WTC11 (cell line): ENCODE measurements at regions not wholly inside any gene's neighbourhood (a gene's known extent, or its start where the extent isn't known, plus 50 kb on each side); places are given as distances from the start of the nearest gene placed in this dataset.

Source experiments
- ATAC-seq: fragments of 200-7000 bp; cut with Tn5 transposase; 2 replicates; pipeline ENCODE4 v1.10.0; 2021; ENCODE audit warnings: mild to moderate bottlenecking, moderate library complexity
- CTCF ChIA-PET: fragments of 300-600 bp; sonication (Branson Sonifier 250); formaldehyde crosslinking; loops from one replicate; lab custom pipeline; 2021; ENCODE audit warnings: antibody characterized with exemption; lab: Charles Lee
- POLR2A ChIA-PET: fragments of 350-600 bp; sonication (Branson Sonifier 250); formaldehyde crosslinking; loops from one replicate; lab custom pipeline; 2021; ENCODE audit warnings: antibody characterized with exemption; lab: Charles Lee
- DNase-seq: peaks from one replicate; pipeline ENCODE4 v3.0.0; 2021; ENCODE audit warnings: low spot score
- H3K27ac Mint-ChIP-seq: 2 replicates; pipeline ENCODE4 v1.8.0; 2021; ENCODE audit warnings: mixed read lengths
- H3K27me3 Mint-ChIP-seq: 2 replicates; pipeline ENCODE4 v1.8.0; 2021; ENCODE audit warnings: low read depth, mild to moderate bottlenecking, moderate library complexity, mixed read lengths
- H3K36me3 Mint-ChIP-seq: 2 replicates; pipeline ENCODE4 v1.8.0; 2021; ENCODE audit warnings: mixed read lengths
- H3K4me1 Mint-ChIP-seq: 2 replicates; pipeline ENCODE4 v1.8.0; 2022; ENCODE audit warnings: mixed read lengths
- H3K4me3 Mint-ChIP-seq: 2 replicates; pipeline ENCODE4 v1.8.0; 2021; ENCODE audit warnings: mild to moderate bottlenecking, moderate library complexity, mixed read lengths
- H3K9me3 Mint-ChIP-seq: 2 replicates; pipeline ENCODE4 v1.8.0; 2021; ENCODE audit warnings: mixed read lengths
- ELF4 ChIP-seq: sonication (generic); formaldehyde crosslinking; IDR thresholded peaks from 2 replicates; pipeline ENCODE4 v1.8.1; 2022; ENCODE audit warnings: low read depth, mild to moderate bottlenecking, moderate library complexity, missing genetic modification reagents
- FOXP4 ChIP-seq: sonication (generic); formaldehyde crosslinking; IDR thresholded peaks from 2 replicates; pipeline ENCODE4 v1.8.0; 2022; ENCODE audit warnings: mild to moderate bottlenecking, missing genetic modification reagents
- GRHL2 ChIP-seq: fragments of 250-450 bp; sonication (Bioruptor Pico); IDR thresholded peaks from 2 replicates; pipeline ENCODE4 v1.8.0; 2022; ENCODE audit warnings: mild to moderate bottlenecking, moderate library complexity; ENCODE audit not compliant: insufficient replicate concordance, severe bottlenecking
- IRF2 ChIP-seq: sonication (generic); formaldehyde crosslinking; IDR thresholded peaks from 2 replicates; pipeline ENCODE4 v1.8.0; 2022; ENCODE audit warnings: low read depth, missing genetic modification reagents, borderline replicate concordance
- MLX ChIP-seq: sonication (generic); formaldehyde crosslinking; IDR thresholded peaks from 2 replicates; pipeline ENCODE4 v1.8.1; 2023; ENCODE audit warnings: mild to moderate bottlenecking, missing genetic modification reagents, moderate library complexity
- MXD4 ChIP-seq: fragments of 250-450 bp; sonication (Bioruptor Pico); IDR thresholded peaks from 2 replicates; pipeline ENCODE4 v1.8.0; 2021; ENCODE audit warnings: mild to moderate bottlenecking, moderate library complexity, borderline replicate concordance
- NR1H2 ChIP-seq: sonication (generic); formaldehyde crosslinking; IDR thresholded peaks from 2 replicates; pipeline ENCODE4 v1.9.0; 2021; ENCODE audit warnings: mild to moderate bottlenecking, moderate library complexity, missing genetic modification reagents
- NR2C2 ChIP-seq: sonication (generic); formaldehyde crosslinking; IDR thresholded peaks from 2 replicates; pipeline ENCODE4 v1.8.0; 2022; ENCODE audit warnings: mild to moderate bottlenecking, missing genetic modification reagents
- NR3C1 ChIP-seq: sonication (generic); formaldehyde crosslinking; conservative IDR thresholded peaks from 2 replicates; pipeline ENCODE4 v1.8.1; 2023; ENCODE audit warnings: low read depth, mild to moderate bottlenecking, missing genetic modification reagents
- SMAD4 ChIP-seq: sonication (generic); formaldehyde crosslinking; IDR thresholded peaks from 2 replicates; pipeline ENCODE4 v1.8.0; 2022; ENCODE audit warnings: mild to moderate bottlenecking, missing genetic modification reagents
- USF1 ChIP-seq: sonication (generic); formaldehyde crosslinking; IDR thresholded peaks from 2 replicates; pipeline ENCODE4 v1.8.0; 2022; ENCODE audit warnings: mild to moderate bottlenecking, missing genetic modification reagents
- ZNF317 ChIP-seq: sonication (generic); formaldehyde crosslinking; IDR thresholded peaks from 2 replicates; pipeline ENCODE4 v1.8.1; 2023; ENCODE audit warnings: low read depth, mild to moderate bottlenecking, moderate library complexity, missing genetic modification reagents, borderline replicate concordance
- ZNF423 ChIP-seq: fragments of 250-450 bp; sonication (Bioruptor Pico); IDR thresholded peaks from 2 replicates; pipeline ENCODE4 v2.1.2; 2022; ENCODE audit warnings: mild to moderate bottlenecking, moderate library complexity
- TF ChIP-seq, protein P1 (sequence below): sonication (generic); formaldehyde crosslinking; IDR thresholded peaks from 2 replicates; pipeline ENCODE4 v1.8.1; 2023; ENCODE audit warnings: mild to moderate bottlenecking, moderate library complexity, missing genetic modification reagents
- TF ChIP-seq, protein P2 (sequence below): sonication (generic); formaldehyde crosslinking; IDR thresholded peaks from 2 replicates; pipeline ENCODE4 v1.8.1; 2022; ENCODE audit warnings: low read depth, missing genetic modification reagents, borderline replicate concordance
- TF ChIP-seq, protein P3 (sequence below): sonication (generic); formaldehyde crosslinking; IDR thresholded peaks from 2 replicates; pipeline ENCODE4 v1.8.0; 2023; ENCODE audit warnings: missing genetic modification reagents
- TF ChIP-seq, protein P4 (sequence below): sonication (generic); formaldehyde crosslinking; IDR thresholded peaks from 2 replicates; pipeline ENCODE4 v1.8.1; 2023; ENCODE audit warnings: mild to moderate bottlenecking, missing genetic modification reagents
- TF ChIP-seq, protein P5 (sequence below): fragments of 250-450 bp; sonication (Bioruptor Pico); IDR thresholded peaks from 2 replicates; pipeline ENCODE4 v1.8.0; 2021; ENCODE audit warnings: mild to moderate bottlenecking
- TF ChIP-seq, protein P6 (sequence below): fragments of 250-450 bp; sonication (Bioruptor Pico); IDR thresholded peaks from 2 replicates; pipeline ENCODE4 v2.1.2; 2022; ENCODE audit warnings: mild to moderate bottlenecking, moderate library complexity

- Mint-ChIP-seq H3K27ac (no peak overlapping the region), H3K4me1 (peaks cover 7% of the 10 kb centered on the region; the same call in 1 of the 2 replicates), H3K36me3 (no peaks in the 10 kb centered on the region), H3K4me3 (no peak overlapping the region), H3K27me3 (no peaks in the 10 kb centered on the region), H3K9me3 (no peaks in the 10 kb centered on the region)
- TF ChIP-seq, protein P1, sequence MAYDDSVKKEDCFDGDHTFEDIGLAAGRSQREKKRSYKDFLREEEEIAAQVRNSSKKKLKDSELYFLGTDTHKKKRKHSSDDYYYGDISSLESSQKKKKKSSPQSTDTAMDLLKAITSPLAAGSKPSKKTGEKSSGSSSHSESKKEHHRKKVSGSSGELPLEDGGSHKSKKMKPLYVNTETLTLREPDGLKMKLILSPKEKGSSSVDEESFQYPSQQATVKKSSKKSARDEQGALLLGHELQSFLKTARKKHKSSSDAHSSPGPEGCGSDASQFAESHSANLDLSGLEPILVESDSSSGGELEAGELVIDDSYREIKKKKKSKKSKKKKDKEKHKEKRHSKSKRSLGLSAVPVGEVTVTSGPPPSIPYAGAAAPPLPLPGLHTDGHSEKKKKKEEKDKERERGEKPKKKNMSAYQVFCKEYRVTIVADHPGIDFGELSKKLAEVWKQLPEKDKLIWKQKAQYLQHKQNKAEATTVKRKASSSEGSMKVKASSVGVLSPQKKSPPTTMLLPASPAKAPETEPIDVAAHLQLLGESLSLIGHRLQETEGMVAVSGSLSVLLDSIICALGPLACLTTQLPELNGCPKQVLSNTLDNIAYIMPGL (CRISPR knock-in tag): no peak
- TF ChIP-seq ZNF423 (no peak), IRF2 (CRISPR knock-in tag) (no peak), MLX (CRISPR knock-in tag) (no peak), ELF4 (no peak), NR2C2 (no peak), MXD4 (CRISPR knock-in tag) (no peak), NR1H2 (CRISPR knock-in tag) (no peak), SMAD4 (CRISPR knock-in tag) (no peak), USF1 (CRISPR knock-in tag) (no peak), ZNF317 (CRISPR knock-in tag) (no peak), NR3C1 (no peak), FOXP4 (CRISPR knock-in tag) (no peak), GRHL2 (no peak)
- TF ChIP-seq, protein P2, sequence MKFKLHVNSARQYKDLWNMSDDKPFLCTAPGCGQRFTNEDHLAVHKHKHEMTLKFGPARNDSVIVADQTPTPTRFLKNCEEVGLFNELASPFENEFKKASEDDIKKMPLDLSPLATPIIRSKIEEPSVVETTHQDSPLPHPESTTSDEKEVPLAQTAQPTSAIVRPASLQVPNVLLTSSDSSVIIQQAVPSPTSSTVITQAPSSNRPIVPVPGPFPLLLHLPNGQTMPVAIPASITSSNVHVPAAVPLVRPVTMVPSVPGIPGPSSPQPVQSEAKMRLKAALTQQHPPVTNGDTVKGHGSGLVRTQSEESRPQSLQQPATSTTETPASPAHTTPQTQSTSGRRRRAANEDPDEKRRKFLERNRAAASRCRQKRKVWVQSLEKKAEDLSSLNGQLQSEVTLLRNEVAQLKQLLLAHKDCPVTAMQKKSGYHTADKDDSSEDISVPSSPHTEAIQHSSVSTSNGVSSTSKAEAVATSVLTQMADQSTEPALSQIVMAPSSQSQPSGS (CRISPR knock-in tag): no peak
- TF ChIP-seq, protein P3, sequence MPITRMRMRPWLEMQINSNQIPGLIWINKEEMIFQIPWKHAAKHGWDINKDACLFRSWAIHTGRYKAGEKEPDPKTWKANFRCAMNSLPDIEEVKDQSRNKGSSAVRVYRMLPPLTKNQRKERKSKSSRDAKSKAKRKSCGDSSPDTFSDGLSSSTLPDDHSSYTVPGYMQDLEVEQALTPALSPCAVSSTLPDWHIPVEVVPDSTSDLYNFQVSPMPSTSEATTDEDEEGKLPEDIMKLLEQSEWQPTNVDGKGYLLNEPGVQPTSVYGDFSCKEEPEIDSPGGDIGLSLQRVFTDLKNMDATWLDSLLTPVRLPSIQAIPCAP (CRISPR knock-in tag): no peak
- TF ChIP-seq, protein P4, sequence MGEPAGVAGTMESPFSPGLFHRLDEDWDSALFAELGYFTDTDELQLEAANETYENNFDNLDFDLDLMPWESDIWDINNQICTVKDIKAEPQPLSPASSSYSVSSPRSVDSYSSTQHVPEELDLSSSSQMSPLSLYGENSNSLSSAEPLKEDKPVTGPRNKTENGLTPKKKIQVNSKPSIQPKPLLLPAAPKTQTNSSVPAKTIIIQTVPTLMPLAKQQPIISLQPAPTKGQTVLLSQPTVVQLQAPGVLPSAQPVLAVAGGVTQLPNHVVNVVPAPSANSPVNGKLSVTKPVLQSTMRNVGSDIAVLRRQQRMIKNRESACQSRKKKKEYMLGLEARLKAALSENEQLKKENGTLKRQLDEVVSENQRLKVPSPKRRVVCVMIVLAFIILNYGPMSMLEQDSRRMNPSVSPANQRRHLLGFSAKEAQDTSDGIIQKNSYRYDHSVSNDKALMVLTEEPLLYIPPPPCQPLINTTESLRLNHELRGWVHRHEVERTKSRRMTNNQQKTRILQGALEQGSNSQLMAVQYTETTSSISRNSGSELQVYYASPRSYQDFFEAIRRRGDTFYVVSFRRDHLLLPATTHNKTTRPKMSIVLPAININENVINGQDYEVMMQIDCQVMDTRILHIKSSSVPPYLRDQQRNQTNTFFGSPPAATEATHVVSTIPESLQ (CRISPR knock-in tag): no peak
- TF ChIP-seq, protein P5, sequence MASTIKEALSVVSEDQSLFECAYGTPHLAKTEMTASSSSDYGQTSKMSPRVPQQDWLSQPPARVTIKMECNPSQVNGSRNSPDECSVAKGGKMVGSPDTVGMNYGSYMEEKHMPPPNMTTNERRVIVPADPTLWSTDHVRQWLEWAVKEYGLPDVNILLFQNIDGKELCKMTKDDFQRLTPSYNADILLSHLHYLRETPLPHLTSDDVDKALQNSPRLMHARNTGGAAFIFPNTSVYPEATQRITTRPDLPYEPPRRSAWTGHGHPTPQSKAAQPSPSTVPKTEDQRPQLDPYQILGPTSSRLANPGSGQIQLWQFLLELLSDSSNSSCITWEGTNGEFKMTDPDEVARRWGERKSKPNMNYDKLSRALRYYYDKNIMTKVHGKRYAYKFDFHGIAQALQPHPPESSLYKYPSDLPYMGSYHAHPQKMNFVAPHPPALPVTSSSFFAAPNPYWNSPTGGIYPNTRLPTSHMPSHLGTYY: no peak
- TF ChIP-seq, protein P6, sequence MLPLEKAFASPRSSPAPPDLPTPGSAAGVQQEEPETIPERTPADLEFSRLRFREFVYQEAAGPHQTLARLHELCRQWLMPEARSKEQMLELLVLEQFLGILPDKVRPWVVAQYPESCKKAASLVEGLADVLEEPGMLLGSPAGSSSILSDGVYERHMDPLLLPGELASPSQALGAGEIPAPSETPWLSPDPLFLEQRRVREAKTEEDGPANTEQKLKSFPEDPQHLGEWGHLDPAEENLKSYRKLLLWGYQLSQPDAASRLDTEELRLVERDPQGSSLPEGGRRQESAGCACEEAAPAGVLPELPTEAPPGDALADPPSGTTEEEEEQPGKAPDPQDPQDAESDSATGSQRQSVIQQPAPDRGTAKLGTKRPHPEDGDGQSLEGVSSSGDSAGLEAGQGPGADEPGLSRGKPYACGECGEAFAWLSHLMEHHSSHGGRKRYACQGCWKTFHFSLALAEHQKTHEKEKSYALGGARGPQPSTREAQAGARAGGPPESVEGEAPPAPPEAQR: no peak
- ATAC-seq (no peak), DNase-seq (no peak)
- ChIA-PET CTCF (no interaction called here), POLR2A (no interaction called here)
Measured at GRCh38 chr2:147623328-147623727, 221.5 kb upstream of the ACVR2A start.
